ENCODE measurements at regions not wholly inside any gene's neighbourhood (a gene's known extent, or its start where the extent isn't known, plus 50 kb on each side); places are given as distances from the start of the nearest gene placed in this dataset.

DNA sequence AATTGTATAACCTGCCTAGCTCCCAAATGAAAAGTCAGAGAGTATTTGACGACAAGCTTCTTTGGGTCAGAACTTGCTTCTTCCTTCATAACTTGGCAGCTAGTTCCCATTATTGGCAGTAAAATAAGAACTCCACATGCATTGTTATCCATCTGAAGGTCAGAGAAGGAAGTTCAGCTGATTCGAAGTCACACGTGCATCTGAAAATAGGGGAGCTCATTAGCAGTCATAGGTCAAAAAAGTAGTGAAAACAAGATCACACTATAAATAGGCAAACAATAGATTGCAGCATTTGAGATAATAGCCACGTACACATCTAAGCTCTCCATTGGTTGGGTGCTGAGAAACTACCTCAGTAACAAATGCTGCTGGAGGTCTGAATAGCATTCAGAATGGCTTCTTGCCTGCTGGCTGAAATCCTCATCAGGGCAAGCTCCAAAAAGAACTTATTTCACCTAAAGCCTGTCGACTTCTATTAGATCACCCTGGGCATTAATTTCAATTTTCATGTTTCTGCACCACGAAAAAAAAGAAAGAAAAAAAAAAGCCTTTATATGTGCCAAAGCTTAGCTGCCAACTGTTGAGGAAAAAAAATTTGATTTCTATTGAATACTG is 1492.9 kb upstream of the CELF4 start:
- DNase-seq (ENCODE audit: low read depth in 4 of 4, low spot score in 3 of 4): no peak

DNA sequence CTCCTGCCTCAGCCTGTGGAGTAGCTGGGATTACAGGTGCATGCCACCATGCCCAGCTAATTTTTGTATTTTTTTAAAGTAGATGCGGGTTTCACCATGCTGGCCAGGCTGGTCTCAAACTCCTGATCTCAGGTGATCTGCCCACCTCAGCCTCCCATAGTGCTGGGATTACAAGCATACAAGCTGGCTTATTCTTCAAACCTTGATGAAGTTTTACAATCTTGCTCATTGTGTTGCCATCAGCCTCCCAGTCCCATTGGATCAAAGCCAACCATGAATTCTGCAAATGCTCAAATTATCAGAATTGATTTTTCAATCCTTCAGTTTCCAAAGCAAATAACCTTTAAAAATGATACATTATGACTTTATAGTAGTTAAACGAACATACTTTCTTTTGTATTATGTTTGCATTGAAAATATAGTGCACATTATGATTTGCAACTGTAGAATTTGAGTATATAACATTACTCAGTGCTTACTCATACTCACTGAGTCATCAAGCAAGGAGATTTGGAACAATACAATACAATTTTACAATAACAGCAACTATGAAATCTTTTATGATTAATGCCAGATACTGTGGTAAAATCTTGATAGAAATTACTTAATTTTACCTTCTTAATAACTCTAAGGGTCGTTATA is 1491.9 kb upstream of the CELF4 start:
- DNase-seq (ENCODE audit: low read depth in 4 of 4, low spot score in 3 of 4): no peak

DNA sequence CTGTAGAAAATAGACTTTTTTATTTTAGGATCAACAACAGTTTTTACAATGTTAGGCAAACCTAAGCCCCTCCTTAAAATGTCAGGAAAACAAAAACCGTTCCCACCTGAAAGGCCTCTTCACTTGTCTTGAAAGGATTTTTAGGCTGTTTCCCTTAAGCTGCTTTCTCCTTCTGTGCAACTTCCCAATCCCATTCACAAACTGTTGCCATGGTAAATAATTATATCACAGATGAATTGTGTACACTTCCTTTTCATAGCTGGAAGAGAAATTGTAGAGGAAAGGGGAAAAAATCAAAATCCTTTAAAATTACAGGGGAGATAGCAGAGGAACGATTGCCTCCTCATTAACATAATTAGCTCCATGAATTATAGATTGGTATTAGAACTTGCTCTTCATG is 1488.0 kb upstream of the CELF4 start:
- no peak for DNase-seq (ENCODE audit: low read depth in 4 of 4, low spot score in 3 of 4)

DNA sequence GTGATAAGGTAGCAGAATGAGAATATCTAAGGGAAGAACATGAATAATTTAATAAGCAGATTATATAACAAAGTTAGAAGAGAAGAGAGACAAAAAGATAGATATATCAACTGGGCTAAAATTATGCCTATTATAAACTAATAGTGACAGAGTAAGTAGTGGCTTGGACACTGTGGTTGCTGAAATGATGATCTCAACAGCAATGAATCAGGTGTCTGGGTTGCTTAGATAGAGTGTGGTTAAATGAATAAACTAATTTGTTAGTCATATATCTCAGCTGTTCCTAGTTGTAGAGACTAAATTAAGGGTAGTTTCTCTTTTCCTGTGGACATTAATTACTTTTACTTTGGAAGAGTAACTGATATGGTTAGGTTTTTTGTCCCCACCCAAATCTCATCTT is 1485.4 kb upstream of the CELF4 start:
- no peak for DNase-seq (ENCODE audit: low read depth in 4 of 4, low spot score in 3 of 4)

DNA sequence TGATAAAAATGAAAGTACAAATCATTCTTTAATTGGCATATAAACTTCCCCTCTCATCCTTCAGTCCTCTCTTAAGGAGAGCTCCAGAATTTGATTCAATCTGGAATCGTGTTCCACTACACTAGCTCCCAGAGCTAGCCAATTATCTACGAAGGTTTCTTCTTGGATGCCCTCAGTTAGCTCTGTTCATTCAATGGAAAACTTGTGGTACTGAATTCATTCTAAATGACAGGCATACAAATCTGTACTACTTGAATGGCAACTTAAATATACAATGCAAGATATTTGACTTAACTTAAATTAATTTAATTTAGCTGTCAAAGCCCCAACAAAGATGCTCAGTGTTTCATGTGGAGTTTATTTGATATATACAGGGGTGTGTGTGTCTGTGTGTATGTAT is 1474.2 kb upstream of the CELF4 start:
- DNase-seq (ENCODE audit: low read depth in 4 of 4, low spot score in 3 of 4): no peak

DNA sequence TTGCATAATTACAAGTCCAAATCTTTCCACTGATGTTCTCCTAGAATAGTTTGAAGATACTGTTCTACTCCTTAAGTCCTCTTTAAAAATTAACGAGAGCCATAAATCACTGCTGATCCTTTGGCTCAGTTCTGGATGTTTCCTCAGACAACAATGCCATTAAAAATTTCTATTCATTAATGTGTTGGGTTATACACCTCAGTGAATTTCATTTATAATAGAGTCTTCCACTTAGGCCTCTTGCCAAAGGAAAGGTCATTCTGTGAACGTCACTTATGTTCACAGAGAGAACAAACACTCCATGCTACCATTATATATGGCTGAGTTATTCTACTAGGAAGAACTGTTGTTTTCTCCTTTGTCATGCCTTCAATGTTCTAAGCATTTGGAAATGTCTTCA is 1472.3 kb upstream of the CELF4 start:
- no peak for DNase-seq (ENCODE audit: low read depth in 4 of 4, low spot score in 3 of 4)

DNA sequence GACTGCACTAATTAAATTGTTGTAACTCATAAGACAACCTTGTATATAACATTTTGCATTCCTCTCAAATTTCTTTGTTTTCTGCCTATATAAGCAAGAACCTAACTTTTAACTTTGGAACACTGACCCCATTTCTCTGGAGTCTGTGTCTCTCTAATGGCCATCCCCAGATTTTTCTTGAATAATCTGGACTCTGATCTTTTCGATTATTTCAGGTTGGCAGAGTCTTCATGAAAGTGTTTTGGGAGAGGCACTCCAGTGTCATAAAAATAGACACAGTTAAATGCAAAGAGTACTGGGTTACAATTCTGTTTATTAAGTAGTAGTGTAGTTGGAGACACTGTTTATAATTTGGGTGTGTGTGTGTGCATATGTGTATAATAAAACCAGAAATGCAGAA is 1467.7 kb upstream of the CELF4 start:
- DNase-seq (ENCODE audit: low read depth in 4 of 4, low spot score in 3 of 4): no peak

DNA sequence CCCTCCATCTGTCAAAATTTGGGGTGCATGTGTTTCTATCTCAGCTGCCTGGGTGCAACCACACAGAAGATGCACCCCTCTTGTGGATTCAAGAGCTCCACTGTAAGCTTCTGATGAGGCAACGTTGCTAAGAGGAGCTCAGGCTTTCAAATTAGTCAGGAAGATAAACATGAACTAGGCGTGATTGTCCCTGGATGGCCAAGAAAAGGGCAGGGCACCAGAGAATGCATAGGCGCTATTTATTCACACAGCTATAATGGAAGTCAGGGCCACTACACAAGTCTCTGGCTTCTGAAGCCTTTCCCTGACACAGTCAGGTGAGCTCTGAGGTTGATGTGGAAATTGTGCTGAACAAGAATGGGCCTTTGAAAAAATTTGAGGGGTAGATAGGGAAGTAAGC is 1466.0 kb upstream of the CELF4 start:
- no peak for DNase-seq (ENCODE audit: low read depth in 4 of 4, low spot score in 3 of 4)

DNA sequence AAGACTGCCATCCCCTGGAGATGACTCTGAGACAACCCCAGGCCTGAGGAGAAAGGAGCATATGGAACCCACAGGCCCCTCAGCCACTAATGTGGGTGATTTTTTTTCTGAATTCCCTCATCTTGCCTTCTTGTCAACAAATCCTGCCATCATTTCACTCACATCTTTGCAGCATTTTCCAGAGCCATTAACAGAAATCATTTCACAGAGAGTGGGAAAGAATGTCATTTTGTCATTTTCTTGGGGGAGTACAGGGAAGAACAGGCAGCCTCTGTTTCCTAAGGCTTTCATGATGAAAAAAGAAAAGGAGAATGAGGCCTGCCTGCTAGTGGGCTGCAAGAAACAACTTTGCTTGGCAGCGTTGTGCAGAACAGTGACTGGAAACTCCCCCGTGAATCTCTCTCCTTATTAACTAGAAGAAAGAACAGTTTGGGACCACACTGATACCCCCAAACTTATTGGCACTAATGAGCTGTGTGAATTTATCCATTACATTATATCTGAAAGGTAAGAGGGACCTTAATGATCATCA is 1464.6 kb upstream of the CELF4 start:
- DNase-seq (ENCODE audit: low read depth in 4 of 4, low spot score in 3 of 4): no peak

DNA sequence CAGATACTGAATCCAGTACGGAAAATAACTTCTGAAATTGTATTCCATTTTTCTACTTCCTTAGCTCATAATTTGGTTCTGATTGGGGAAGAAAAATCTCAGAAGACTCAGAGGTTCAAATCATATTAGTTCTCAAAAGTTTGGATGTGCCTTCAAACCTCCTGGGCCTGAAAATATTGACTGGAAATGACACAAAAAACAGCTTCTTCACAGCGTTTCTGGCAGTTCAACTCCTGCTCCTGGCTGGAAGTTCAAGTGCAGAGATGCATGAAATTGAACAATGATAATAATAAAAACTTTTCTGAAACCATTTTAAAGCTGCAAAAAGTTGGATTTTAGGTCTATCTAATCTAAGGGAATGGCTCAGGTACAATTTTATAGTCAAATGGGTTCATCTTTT is 1459.9 kb upstream of the CELF4 start:
- DNase-seq (ENCODE audit: low read depth in 4 of 4, low spot score in 3 of 4): no peak

DNA sequence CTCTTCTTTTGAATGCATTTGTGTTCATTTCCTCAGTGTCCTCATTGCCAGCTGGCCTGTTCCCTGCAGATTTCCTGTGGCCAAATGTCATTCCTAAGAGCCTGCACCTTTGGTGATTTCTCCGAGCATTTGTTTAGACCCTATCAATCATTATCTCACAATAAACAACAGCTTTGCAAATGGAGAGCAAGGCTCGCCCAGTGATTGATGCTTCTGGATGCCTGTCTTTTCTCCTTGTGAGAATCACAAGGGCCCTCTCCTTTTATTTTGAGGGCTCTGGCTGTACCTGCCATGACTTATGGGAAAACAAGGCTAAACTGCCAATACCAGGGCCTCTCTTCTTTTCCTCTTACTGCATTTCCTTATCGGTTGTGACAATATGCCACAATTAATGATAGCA is 1454.4 kb upstream of the CELF4 start:
- DNase-seq (ENCODE audit: low read depth in 4 of 4, low spot score in 3 of 4): no peak

DNA sequence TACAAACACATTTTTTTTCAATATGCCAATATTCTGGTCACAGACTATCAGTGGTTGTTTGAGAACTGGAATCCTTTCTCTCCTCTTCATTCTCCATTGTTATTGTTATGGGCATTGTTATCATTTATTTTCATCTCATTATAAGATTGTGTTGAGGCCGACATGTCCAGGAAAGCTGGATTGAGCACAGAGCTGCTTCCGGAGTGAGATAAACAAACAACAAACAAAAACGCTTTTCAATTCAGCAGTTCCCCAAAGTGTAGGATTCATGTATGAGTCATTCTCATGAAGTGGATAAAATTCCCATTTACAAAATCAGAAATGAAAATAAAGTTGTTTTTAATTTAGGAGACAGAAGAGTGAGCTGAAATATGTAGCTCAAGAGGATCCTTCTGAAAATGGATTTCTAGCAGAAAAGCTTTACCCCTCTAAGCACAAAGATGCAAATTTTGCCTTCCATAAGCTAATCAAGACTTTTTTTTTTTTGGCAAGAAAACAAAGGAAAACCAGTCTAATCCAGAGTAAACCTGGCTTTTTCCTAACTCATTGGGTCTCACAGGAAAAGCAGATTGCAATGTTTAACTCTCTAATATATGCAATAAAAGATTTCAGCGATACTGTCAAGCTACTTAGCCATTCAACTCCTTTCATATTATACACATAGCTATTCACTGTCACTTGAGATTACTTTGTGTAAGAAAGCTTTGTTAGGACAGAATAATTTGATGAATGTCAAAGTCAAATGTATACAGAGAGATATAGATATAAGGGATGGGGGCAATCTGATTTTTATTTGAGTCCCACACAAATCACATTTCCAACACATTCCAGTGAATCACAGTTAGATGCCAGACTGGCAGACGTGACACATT is 1441.7 kb upstream of the CELF4 start:
- DNase-seq (ENCODE audit: low read depth in 4 of 4, low spot score in 3 of 4): no peak

DNA sequence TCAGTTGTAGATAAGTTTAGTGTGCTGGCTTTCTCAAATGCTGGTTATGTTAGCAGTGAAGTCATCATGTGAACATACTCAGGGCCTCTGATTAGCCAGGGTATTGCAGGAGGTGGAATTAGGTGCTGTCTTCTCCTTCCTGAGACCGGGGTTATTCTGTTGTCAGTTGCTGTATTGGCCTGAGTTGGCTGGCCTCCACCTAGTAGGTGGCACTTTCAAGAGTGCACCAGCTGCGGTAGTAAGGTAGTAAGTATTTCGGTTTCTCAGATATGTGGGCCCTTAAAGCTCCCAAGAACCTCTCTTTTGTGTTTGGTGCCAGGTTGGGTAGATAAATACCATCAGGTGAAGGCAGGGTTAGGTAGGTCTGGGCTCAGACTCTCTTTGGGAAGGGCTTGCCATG is 1430.5 kb upstream of the CELF4 start:
- no peak for DNase-seq (ENCODE audit: low read depth in 4 of 4, low spot score in 3 of 4)

DNA sequence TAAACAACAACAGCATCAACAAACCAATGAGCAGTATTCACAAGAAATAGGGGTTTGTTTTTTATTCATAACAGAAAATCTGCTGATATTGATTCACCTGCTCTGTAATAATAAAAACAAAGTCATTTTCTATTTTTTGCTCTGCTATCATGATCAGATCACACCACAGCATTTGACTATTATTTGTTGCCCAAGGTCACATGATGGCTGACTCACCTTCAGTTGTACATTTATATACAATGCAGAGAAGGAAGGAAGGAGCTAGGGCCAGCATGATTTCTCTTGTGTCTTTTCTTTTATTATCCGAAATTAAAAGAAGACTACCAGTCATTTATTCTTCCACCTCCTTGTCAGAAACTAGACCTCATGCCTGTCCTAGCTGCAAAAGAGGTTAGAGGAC is 1427.7 kb upstream of the CELF4 start:
- no peak for DNase-seq (ENCODE audit: low read depth in 4 of 4, low spot score in 3 of 4)

DNA sequence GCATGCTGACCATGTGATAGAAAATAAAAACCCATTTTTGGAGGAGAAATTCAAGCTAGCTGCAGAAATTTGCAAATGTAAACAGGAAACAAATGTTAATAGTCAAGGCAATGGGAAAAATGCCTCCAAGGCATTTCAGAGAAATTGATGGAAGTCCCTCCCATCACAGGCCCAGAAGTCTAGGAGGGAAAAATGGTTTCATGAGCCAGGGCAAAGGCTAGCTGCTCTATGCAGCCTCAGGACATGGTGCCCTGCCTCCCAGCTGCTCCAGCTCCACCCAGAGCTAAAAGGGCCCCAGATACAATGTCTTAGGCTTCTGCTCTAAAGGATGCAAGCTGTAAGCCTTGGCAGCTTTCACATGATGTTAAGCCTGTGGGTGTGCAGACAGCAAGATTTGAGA is 1419.4 kb upstream of the CELF4 start:
- DNase-seq (ENCODE audit: low read depth in 4 of 4, low spot score in 3 of 4): no peak

DNA sequence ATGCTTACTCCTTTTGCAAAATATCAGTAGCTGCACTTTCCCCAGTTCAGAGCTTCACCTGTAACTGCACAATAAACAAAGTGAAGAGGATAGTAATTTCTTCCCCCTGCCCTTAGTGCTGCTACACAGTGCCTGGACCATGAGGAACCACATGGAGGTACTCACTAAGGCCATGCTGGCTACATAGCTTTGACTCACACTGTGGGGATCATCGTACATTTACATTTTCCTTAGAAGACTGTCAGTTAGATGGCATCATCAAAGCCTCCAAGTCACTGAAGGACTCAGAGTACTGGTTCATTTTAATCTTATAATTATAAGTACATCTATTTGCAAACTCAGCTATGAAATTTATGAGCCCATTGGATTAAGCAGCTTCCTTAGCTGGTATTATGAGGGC is 1416.5 kb upstream of the CELF4 start:
- no peak for DNase-seq (ENCODE audit: low read depth in 4 of 4, low spot score in 3 of 4)

DNA sequence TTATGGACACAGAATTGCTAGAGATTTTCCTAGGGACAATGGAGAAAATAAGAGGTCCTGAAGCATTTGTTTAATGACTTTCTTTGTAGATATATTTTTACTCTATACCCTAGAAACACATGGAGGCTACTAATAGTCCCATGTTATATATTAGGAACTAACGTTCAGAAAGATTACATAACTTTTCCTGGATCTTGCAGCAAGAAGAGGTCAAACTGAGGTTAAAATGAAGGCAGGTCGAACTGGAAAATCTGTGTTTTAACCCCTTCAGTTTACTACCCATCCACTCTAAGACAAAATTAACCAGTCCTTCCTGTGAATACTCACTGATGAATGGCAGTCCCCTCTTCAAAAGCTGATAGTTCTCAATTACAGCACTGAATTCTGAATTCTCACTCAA is 1415.8 kb upstream of the CELF4 start:
- no peak for DNase-seq (ENCODE audit: low read depth in 4 of 4, low spot score in 3 of 4)

DNA sequence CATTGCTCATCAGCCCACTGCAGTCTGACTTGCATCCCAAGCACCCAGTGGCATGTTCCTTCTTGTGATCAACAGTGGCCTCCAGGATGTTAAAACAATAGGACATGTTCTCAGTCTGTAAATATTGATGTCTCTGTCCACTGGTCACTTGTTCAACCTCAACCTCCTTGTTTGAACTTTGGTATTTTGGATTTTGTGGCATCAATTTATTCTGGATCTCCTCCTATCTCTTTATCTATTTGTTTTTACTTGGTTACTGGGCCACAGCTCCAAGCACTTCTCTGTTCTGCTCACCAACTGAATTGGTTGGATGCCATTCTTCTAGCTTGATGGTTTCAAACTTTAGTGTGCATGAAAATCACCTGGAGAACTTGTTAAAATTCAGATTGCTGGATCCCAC is 1414.8 kb upstream of the CELF4 start:
- DNase-seq (ENCODE audit: low read depth in 4 of 4, low spot score in 3 of 4): no peak

DNA sequence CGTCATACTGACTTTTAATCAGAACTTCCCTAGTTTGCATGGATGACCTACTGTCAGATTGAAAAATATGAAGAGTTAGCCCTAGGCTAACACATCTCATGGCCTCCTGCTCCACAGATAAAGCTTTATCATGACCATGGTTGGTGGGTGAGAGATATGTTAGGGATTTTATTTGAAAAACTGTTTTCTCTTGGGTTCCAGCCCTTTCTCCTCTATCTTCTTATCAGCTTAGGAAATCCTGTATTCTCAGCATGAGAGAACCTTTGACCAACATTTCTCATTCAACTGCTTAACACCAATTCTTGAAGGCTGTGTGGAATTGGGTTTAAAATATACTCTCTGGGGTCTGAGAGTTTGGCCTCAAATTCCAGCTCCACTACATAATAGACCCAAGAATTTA is 1407.0 kb upstream of the CELF4 start:
- DNase-seq (ENCODE audit: low read depth in 4 of 4, low spot score in 3 of 4): no peak

DNA sequence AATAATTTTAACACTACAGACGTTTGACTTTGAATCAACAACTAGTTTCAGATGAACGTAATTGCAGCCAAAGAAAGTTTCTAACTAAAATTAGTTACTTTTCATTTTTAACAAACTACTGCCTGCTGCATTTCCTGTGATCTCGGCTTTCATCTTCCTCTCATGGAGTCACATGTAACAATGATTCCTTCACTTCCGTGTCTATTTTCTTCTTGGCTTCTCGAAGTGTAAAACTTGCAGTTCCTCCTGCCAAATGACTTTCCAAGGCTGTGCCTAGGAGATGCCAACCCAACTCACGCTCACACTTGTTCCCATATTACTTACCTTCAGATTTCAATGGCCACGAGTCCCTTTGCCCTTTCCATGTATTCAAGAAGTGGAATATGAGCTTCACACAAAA is 1406.3 kb upstream of the CELF4 start:
- no peak for DNase-seq (ENCODE audit: low read depth in 4 of 4, low spot score in 3 of 4)

DNA sequence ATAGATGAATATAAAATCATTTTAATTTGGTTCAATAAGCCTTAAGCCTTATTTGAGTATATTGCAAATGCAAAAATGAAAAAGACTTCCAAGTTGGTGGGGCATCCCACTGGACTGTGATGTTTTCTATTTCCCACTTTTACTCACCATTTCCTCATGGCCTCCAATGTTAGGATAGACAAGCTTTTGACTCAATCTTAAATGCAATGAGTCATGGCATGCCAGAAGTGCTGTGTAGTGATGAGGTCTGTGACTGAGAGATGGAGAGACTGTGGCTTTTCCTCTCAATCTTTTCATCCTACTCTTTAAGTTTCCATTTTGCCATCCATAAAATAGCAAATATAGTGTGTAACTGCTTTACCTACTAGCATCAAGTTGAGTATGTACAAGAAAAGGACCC is 1401.2 kb upstream of the CELF4 start:
- no peak for DNase-seq (ENCODE audit: low read depth in 4 of 4, low spot score in 3 of 4)
